HEK293 (cell line): ENCODE measurements at regions not wholly inside any gene's neighbourhood (a gene's known extent, or its start where the extent isn't known, plus 50 kb on each side); places are given as distances from the start of the nearest gene placed in this dataset.

Source experiments
- CTCF ChIA-PET: fragments of 350-600 bp; formaldehyde crosslinking; extraction: SDS; loops from one replicate; lab custom pipeline; 2021; ENCODE audit warnings: antibody characterized with exemption; lab: Yijun Ruan, JAX
- POLR2A ChIA-PET: fragments of 300-600 bp; formaldehyde crosslinking; extraction: SDS; loops from one replicate; lab custom pipeline; 2020; ENCODE audit warnings: antibody characterized with exemption, inconsistent platforms; lab: Yijun Ruan, JAX
- H3K27ac ChIP-seq: fragments of 200-500 bp; sonication (Bioruptor generic); 2 replicates; pipeline ENCODE4 v1.5.1; 2014; ENCODE audit warnings: low read depth, low read length, control low read depth, inconsistent platforms; ENCODE audit errors: extremely low read depth
- H3K36me3 ChIP-seq, 2 experiments: fragments of 200-500 bp in 1 of 2; sonication (Bioruptor generic) in 1 of 2; 1 replicate in 1 of 2; 2 replicates in 1 of 2; pipeline ENCODE4 v1.5.1; 2014 to 2017; ENCODE audit warnings: inconsistent platforms in 2 of 2, low read length in 2 of 2; ENCODE audit not compliant: control insufficient read depth in 2 of 2, insufficient read depth in 1 of 2
- H3K4me1 ChIP-seq: fragments of 200-500 bp; sonication (Bioruptor generic); 2 replicates; pipeline ENCODE4 v1.5.1; 2014; ENCODE audit warnings: mild to moderate bottlenecking, low read length, inconsistent platforms; ENCODE audit not compliant: control insufficient read depth, insufficient read depth
- H3K4me3 ChIP-seq: 2 replicates; pipeline ENCODE4 v1.5.1; 2011; ENCODE audit warnings: low read depth, mild to moderate bottlenecking, control low read depth, low read length, moderate library complexity
- H3K9me3 ChIP-seq: fragments of 200-500 bp; sonication (Bioruptor generic); 2 replicates; pipeline ENCODE4 v1.5.1; 2014; ENCODE audit warnings: low read depth, low read length, inconsistent platforms; ENCODE audit not compliant: control insufficient read depth, insufficient read depth
- GFI1B ChIP-seq: fragments of 450-650 bp; formaldehyde crosslinking; IDR thresholded peaks from 2 replicates; pipeline ENCODE4 v1.5.1; 2016; ENCODE audit warnings: missing biosample characterization, missing genetic modification characterization
- HOXD13 ChIP-seq: sonication (generic); formaldehyde crosslinking; IDR thresholded peaks from 2 replicates; pipeline ENCODE4 v1.8.0; 2022; ENCODE audit warnings: missing genetic modification reagents, borderline replicate concordance
- KLF8 ChIP-seq: fragments of 450-650 bp; formaldehyde crosslinking; IDR thresholded peaks from 2 replicates; pipeline ENCODE4 v1.5.1; 2016; ENCODE audit warnings: missing biosample characterization, missing genetic modification characterization
- OVOL3 ChIP-seq: fragments of 450-650 bp; formaldehyde crosslinking; IDR thresholded peaks from 2 replicates; pipeline ENCODE4 v1.5.1; 2016; ENCODE audit warnings: missing biosample characterization, missing genetic modification characterization
- RBAK ChIP-seq: fragments of 450-650 bp; formaldehyde crosslinking; IDR thresholded peaks from 2 replicates; pipeline ENCODE4 v1.5.1; 2016; ENCODE audit warnings: missing biosample characterization, missing genetic modification characterization
- REPIN1 ChIP-seq: fragments of 450-650 bp; formaldehyde crosslinking; IDR thresholded peaks from 2 replicates; pipeline ENCODE4 v1.5.1; 2017; ENCODE audit warnings: missing biosample characterization, missing genetic modification characterization, low read depth
- YY1 ChIP-seq: fragments of 450-650 bp; formaldehyde crosslinking; IDR thresholded peaks from 2 replicates; pipeline ENCODE4 v1.5.1; 2018; ENCODE audit warnings: missing biosample characterization, missing genetic modification characterization
- ZNF175 ChIP-seq: fragments of 450-650 bp; formaldehyde crosslinking; IDR thresholded peaks from 2 replicates; pipeline ENCODE4 v1.5.1; 2016; ENCODE audit warnings: missing biosample characterization, missing genetic modification characterization
- ZNF2 ChIP-seq: fragments of 450-650 bp; formaldehyde crosslinking; IDR thresholded peaks from 2 replicates; pipeline ENCODE4 v1.5.1; 2016; ENCODE audit warnings: missing biosample characterization, missing genetic modification characterization
- ZNF223 ChIP-seq: fragments of 450-650 bp; formaldehyde crosslinking; IDR thresholded peaks from 2 replicates; pipeline ENCODE4 v1.5.1; 2016; ENCODE audit warnings: missing biosample characterization, missing genetic modification characterization
- ZNF266 ChIP-seq: fragments of 450-650 bp; formaldehyde crosslinking; IDR thresholded peaks from 2 replicates; pipeline ENCODE4 v1.5.1; 2016; ENCODE audit warnings: missing biosample characterization, missing genetic modification characterization, low read depth
- ZNF311 ChIP-seq: fragments of 450-650 bp; formaldehyde crosslinking; IDR thresholded peaks from 2 replicates; pipeline ENCODE4 v1.5.1; 2017; ENCODE audit warnings: missing biosample characterization, missing genetic modification characterization, borderline replicate concordance
- ZNF391 ChIP-seq: fragments of 450-650 bp; formaldehyde crosslinking; IDR thresholded peaks from 2 replicates; pipeline ENCODE4 v1.5.1; 2016; ENCODE audit warnings: low read depth, missing biosample characterization, missing genetic modification characterization, borderline replicate concordance
- ZNF416 ChIP-seq: fragments of 450-650 bp; formaldehyde crosslinking; IDR thresholded peaks from 2 replicates; pipeline ENCODE4 v1.5.1; 2016; ENCODE audit warnings: missing biosample characterization, missing genetic modification characterization
- ZNF529 ChIP-seq: fragments of 450-650 bp; formaldehyde crosslinking; IDR thresholded peaks from 2 replicates; pipeline ENCODE4 v1.5.1; 2017; ENCODE audit warnings: missing genetic modification characterization, missing biosample characterization; ENCODE audit not compliant: insufficient replicate concordance
- ZNF585B ChIP-seq: fragments of 450-650 bp; formaldehyde crosslinking; IDR thresholded peaks from 2 replicates; pipeline ENCODE4 v1.5.1; 2016; ENCODE audit warnings: missing biosample characterization, missing genetic modification characterization
- ZNF621 ChIP-seq: fragments of 450-650 bp; formaldehyde crosslinking; IDR thresholded peaks from 2 replicates; pipeline ENCODE4 v1.5.1; 2017; ENCODE audit warnings: missing biosample characterization, missing genetic modification characterization
- ZNF837 ChIP-seq: fragments of 450-650 bp; formaldehyde crosslinking; IDR thresholded peaks from 2 replicates; pipeline ENCODE4 v1.5.1; 2016; ENCODE audit warnings: missing biosample characterization, missing genetic modification characterization
- ZSCAN23 ChIP-seq: fragments of 450-650 bp; formaldehyde crosslinking; IDR thresholded peaks from 2 replicates; pipeline ENCODE4 v1.5.1; 2016; ENCODE audit warnings: missing biosample characterization, missing genetic modification characterization
- TF ChIP-seq, protein P1 (sequence below): fragments of 450-650 bp; formaldehyde crosslinking; IDR thresholded peaks from 2 replicates; pipeline ENCODE4 v1.5.1; 2016; ENCODE audit warnings: missing biosample characterization, missing genetic modification characterization
- TF ChIP-seq, protein P2 (sequence below): fragments of 450-650 bp; formaldehyde crosslinking; IDR thresholded peaks from 2 replicates; pipeline ENCODE4 v1.5.1; 2016; ENCODE audit warnings: missing biosample characterization, missing genetic modification characterization
- TF ChIP-seq, protein P3 (sequence below): fragments of 450-650 bp; IDR thresholded peaks from 2 replicates; pipeline ENCODE4 v1.5.1; 2018; ENCODE audit warnings: missing biosample characterization, missing genetic modification characterization
- TF ChIP-seq, protein P4 (sequence below): fragments of 450-650 bp; formaldehyde crosslinking; IDR thresholded peaks from 2 replicates; pipeline ENCODE4 v1.5.1; 2016; ENCODE audit warnings: missing biosample characterization, missing genetic modification characterization
- TF ChIP-seq, protein P5 (sequence below): fragments of 450-650 bp; formaldehyde crosslinking; IDR thresholded peaks from 2 replicates; pipeline ENCODE4 v1.5.1; 2016; ENCODE audit warnings: missing biosample characterization, missing genetic modification characterization
- TF ChIP-seq, protein P6 (sequence below): fragments of 450-650 bp; formaldehyde crosslinking; IDR thresholded peaks from 2 replicates; pipeline ENCODE4 v1.5.1; 2017; ENCODE audit warnings: missing biosample characterization, mild to moderate bottlenecking, missing genetic modification characterization, moderate library complexity

DNA sequence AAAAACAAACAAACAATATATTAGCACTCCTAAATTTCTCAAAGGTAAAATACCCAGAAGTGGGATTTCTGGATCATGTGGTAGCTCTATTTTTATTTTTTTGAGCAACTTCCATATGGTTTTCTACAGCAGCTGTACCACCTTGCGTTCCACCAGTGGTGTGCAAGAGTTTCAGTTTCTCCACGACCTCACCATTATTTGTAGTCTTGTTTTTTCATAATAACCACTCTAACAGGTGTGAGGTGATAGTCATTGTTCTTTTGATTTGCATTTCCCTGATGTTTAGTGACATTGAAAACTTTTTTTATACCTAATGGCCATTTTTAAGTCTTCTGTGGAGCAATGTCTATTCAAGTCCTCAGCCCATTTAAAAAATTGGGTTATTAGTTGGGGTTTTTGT lies 127.3 kb upstream of the SLC38A2 start:
- Histone ChIP-seq H3K36me3 (no peaks in the 10 kb centered on the region), H3K9me3 (no peaks in the 10 kb centered on the region), H3K27ac (no peak overlapping the region), H3K4me3 (no peak overlapping the region), H3K4me1 (no peaks in the 10 kb centered on the region)
- ChIA-PET POLR2A (no interaction called here), CTCF (interaction anchor here (0.6 kb wide), 1 partner anchor 104 kb away, joined by 3 read pairs; no protein-coding TSS in a partner anchor)
- no peak for TF ChIP-seq OVOL3 (tag by site-specific recombination)
- TF ChIP-seq GFI1B = no peak
- no peak for TF ChIP-seq ZNF621 (tag by site-specific recombination)
- no peak for TF ChIP-seq ZNF266
- TF ChIP-seq HOXD13 (CRISPR knock-in tag) = no peak
- no peak for TF ChIP-seq ZNF529
- TF ChIP-seq YY1 = no peak
- TF ChIP-seq, protein P1, sequence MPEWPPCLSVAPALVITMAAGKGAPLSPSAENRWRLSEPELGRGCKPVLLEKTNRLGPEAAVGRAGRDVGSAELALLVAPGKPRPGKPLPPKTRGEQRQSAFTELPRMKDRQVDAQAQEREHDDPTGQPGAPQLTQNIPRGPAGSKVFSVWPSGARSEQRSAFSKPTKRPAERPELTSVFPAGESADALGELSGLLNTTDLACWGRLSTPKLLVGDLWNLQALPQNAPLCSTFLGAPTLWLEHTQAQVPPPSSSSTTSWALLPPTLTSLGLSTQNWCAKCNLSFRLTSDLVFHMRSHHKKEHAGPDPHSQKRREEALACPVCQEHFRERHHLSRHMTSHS = no peak
- no peak for TF ChIP-seq ZNF416 (tag by site-specific recombination)
- no peak for TF ChIP-seq ZNF223 (tag by site-specific recombination)
- TF ChIP-seq, protein P2, sequence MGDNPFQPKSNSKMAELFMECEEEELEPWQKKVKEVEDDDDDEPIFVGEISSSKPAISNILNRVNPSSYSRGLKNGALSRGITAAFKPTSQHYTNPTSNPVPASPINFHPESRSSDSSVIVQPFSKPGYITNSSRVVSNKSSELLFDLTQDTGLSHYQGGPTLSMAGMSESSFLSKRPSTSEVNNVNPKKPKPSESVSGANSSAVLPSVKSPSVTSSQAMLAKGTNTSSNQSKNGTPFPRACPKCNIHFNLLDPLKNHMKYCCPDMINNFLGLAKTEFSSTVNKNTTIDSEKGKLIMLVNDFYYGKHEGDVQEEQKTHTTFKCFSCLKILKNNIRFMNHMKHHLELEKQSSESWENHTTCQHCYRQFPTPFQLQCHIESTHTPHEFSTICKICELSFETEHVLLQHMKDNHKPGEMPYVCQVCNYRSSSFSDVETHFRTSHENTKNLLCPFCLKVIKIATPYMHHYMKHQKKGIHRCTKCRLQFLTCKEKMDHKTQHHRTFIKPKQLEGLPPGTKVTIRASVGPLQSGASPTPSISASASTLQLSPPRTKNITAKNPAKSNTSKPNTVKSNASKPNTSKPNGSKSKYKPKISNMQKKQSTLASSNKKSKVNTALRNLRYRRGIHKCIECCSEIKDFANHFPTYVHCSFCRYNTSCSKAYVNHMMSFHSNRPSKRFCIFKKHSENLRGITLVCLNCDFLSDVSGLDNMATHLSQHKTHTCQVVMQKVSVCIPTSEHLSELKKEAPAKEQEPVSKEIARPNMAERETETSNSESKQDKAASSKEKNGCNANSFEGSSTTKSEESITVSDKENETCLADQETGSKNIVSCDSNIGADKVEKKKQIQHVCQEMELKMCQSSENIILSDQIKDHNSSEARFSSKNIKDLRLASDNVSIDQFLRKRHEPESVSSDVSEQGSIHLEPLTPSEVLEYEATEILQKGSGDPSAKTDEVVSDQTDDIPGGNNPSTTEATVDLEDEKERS = no peak
- TF ChIP-seq ZSCAN23 = no peak
- no peak for TF ChIP-seq RBAK
- TF ChIP-seq, protein P3, sequence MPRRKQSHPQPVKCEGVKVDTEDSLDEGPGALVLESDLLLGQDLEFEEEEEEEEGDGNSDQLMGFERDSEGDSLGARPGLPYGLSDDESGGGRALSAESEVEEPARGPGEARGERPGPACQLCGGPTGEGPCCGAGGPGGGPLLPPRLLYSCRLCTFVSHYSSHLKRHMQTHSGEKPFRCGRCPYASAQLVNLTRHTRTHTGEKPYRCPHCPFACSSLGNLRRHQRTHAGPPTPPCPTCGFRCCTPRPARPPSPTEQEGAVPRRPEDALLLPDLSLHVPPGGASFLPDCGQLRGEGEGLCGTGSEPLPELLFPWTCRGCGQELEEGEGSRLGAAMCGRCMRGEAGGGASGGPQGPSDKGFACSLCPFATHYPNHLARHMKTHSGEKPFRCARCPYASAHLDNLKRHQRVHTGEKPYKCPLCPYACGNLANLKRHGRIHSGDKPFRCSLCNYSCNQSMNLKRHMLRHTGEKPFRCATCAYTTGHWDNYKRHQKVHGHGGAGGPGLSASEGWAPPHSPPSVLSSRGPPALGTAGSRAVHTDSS = no peak
- TF ChIP-seq ZNF391 (tag by site-specific recombination) = no peak

DNA sequence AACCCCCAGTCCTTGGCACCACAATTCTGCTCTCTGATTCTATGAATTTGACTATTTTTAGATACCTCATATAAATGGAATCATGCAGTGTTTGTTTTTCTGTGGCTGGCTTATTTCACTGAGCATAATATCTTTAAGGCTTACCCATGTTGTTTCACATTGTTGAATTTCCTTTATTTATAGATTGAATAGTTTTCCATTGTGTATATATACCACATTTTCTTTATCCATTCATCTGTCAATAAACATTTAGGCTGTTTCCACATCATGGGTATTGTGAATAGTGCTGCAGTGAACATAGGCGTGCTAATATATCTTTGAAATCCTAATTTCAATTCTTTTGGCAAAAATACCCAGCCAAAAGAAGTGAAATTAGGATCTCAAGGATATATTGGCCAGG lies 126.7 kb upstream of the SLC38A2 start:
- ChIA-PET CTCF (interaction anchor here (1.0 to 1.1 kb wide), 2 partner anchors 9 to 12 kb away, joined by 3 to 4 read pairs; no protein-coding TSS in a partner anchor), POLR2A (no interaction called here)
- Histone ChIP-seq H3K36me3 (no peaks in the 10 kb centered on the region), H3K4me3 (no peak overlapping the region), H3K27ac (no peak overlapping the region), H3K4me1 (peaks cover 2% of the 10 kb centered on the region; the same call in 1 of the 2 replicates), H3K9me3 (no peaks in the 10 kb centered on the region)
- TF ChIP-seq ZNF175 (no peak), REPIN1 (no peak), KLF8 (tag by site-specific recombination) (no peak)

DNA sequence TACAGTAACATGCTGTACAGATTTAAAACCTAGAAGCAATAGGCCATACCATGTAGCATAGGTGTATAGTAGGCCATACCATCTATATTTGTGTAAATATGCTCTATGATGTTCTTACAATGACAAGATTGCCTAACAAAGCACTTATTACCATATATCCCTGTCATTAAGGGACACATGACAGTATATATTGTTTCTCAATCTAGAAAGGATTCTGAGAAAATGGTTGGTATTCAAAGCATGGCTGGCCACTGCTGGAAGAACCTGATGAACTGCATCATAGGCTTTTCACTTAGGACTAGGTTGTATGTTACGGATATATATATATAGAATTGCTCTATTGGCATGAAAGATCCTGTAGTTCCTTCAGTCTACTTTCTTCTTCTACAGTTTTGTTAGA lies 125.2 kb upstream of the SLC38A2 start:
- ChIA-PET POLR2A (no interaction called here), CTCF (interaction anchor here (0.9 kb wide), 1 partner anchor 164 kb away, joined by 4 read pairs; no protein-coding TSS in a partner anchor)
- H3K36me3 ChIP-seq = no peaks in the 10 kb centered on the region
- no peak overlapping the region for H3K4me3 ChIP-seq
- H3K4me1 ChIP-seq = peaks cover 10% of the 10 kb centered on the region
- H3K9me3 ChIP-seq = no peaks in the 10 kb centered on the region
- no peak overlapping the region for H3K27ac ChIP-seq
- TF ChIP-seq, protein P4, sequence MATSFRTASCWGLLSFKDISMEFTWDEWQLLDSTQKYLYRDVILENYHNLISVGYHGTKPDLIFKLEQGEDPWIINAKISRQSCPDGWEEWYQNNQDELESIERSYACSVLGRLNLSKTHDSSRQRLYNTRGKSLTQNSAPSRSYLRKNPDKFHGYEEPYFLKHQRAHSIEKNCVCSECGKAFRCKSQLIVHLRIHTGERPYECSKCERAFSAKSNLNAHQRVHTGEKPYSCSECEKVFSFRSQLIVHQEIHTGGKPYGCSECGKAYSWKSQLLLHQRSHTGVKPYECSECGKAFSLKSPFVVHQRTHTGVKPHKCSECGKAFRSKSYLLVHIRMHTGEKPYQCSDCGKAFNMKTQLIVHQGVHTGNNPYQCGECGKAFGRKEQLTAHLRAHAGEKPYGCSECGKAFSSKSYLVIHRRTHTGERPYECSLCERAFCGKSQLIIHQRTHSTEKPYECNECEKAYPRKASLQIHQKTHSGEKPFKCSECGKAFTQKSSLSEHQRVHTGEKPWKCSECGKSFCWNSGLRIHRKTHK (tag by site-specific recombination) = no peak
- TF ChIP-seq, protein P5, sequence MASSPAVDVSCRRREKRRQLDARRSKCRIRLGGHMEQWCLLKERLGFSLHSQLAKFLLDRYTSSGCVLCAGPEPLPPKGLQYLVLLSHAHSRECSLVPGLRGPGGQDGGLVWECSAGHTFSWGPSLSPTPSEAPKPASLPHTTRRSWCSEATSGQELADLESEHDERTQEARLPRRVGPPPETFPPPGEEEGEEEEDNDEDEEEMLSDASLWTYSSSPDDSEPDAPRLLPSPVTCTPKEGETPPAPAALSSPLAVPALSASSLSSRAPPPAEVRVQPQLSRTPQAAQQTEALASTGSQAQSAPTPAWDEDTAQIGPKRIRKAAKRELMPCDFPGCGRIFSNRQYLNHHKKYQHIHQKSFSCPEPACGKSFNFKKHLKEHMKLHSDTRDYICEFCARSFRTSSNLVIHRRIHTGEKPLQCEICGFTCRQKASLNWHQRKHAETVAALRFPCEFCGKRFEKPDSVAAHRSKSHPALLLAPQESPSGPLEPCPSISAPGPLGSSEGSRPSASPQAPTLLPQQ (tag by site-specific recombination) = no peak
- TF ChIP-seq ZNF2 (tag by site-specific recombination) (no peak), ZNF585B (tag by site-specific recombination) (no peak), ZNF837 (tag by site-specific recombination) (no peak), ZNF311 (no peak)
- TF ChIP-seq, protein P6, sequence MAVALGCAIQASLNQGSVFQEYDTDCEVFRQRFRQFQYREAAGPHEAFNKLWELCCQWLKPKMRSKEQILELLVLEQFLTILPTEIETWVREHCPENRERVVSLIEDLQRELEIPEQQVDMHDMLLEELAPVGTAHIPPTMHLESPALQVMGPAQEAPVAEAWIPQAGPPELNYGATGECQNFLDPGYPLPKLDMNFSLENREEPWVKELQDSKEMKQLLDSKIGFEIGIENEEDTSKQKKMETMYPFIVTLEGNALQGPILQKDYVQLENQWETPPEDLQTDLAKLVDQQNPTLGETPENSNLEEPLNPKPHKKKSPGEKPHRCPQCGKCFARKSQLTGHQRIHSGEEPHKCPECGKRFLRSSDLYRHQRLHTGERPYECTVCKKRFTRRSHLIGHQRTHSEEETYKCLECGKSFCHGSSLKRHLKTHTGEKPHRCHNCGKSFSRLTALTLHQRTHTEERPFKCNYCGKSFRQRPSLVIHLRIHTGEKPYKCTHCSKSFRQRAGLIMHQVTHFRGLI (tag by site-specific recombination) = no peak
